Caco-2 (cell line): ENCODE measurements at regions not wholly inside any gene's neighbourhood (a gene's known extent, or its start where the extent isn't known, plus 50 kb on each side); places are given as distances from the start of the nearest gene placed in this dataset.

Experiments
- BruUV-seq: library from RNA; stranded (reverse); fragments of 400-500 nt; replicated peaks from 2 replicates; lab custom pipeline; 2021; lab: Mats Ljungman, UMichigan
- CTCF ChIA-PET: fragments of 300-600 bp; sonication (Branson Sonifier 250); formaldehyde crosslinking; loops from one replicate; lab custom pipeline; 2022; ENCODE audit warnings: antibody characterized with exemption; lab: Charles Lee
- POLR2A ChIA-PET: fragments of 300-600 bp; sonication (Branson Sonifier 250); formaldehyde crosslinking; loops from one replicate; lab custom pipeline; 2022; ENCODE audit warnings: antibody characterized with exemption; lab: Charles Lee
- DNase-seq, 2 experiments: peaks; one replicate each; pipeline versions ENCODE4 v3.0.0 to v3.0.0-alpha.2; 2020 to 2022
- H3K27me3 ChIP-seq: replicated peaks from 2 replicates; pipeline ENCODE4 v1.6.0; 2011; ENCODE audit warnings: low read length; ENCODE audit not compliant: control insufficient read depth, insufficient read depth
- H3K36me3 ChIP-seq: 2 replicates; pipeline ENCODE4 v1.5.1; 2011; ENCODE audit warnings: low read length; ENCODE audit not compliant: control insufficient read depth, insufficient read depth
- H3K4me1 ChIP-seq: fragments of 250-450 bp; sonication (Bioruptor Pico); 2 replicates; pipeline ENCODE4 v1.5.1; 2020; ENCODE audit warnings: mild to moderate bottlenecking
- H3K4me3 ChIP-seq: 2 replicates; pipeline ENCODE4 v1.5.1; 2011; ENCODE audit warnings: low read depth, mild to moderate bottlenecking, control low read depth, low read length
- H3K9me3 ChIP-seq: fragments of 250-450 bp; sonication (Bioruptor Pico); 2 replicates; pipeline ENCODE4 v1.5.1; 2020; ENCODE audit warnings: mild to moderate bottlenecking, moderate library complexity
- H3K27ac Mint-ChIP-seq: one replicate; pipeline ENCODE4 v1.8.0; 2022; ENCODE audit warnings: mixed read lengths; ENCODE audit not compliant: unreplicated experiment
- H3K27me3 Mint-ChIP-seq: one replicate; pipeline ENCODE4 v1.8.0; 2022; ENCODE audit warnings: mixed read lengths; ENCODE audit not compliant: insufficient read depth, unreplicated experiment
- H3K36me3 Mint-ChIP-seq: one replicate; pipeline ENCODE4 v1.8.0; 2022; ENCODE audit warnings: mild to moderate bottlenecking, mixed read lengths; ENCODE audit not compliant: insufficient read depth, unreplicated experiment
- H3K4me1 Mint-ChIP-seq: one replicate; pipeline ENCODE4 v1.8.0; 2022; ENCODE audit warnings: low read depth, mixed read lengths; ENCODE audit not compliant: unreplicated experiment
- H3K4me3 Mint-ChIP-seq: one replicate; pipeline ENCODE4 v1.8.0; 2022; ENCODE audit warnings: mild to moderate bottlenecking, moderate library complexity, mixed read lengths; ENCODE audit not compliant: unreplicated experiment
- H3K9me3 Mint-ChIP-seq: one replicate; pipeline ENCODE4 v1.8.0; 2022; ENCODE audit warnings: mixed read lengths; ENCODE audit not compliant: unreplicated experiment
- CTCF ChIP-seq, 2 experiments: fragments of 200-600 bp in 1 of 2; IDR thresholded peaks; 1 replicate in 1 of 2; 2 replicates in 1 of 2; pipeline versions ENCODE4 v1.5.1 to v1.8.0; 2011 to 2022; ENCODE audit warnings: antibody characterized with exemption in 1 of 2, control low read depth in 1 of 2, inconsistent platforms in 1 of 2, low read depth in 1 of 2, low read length in 1 of 2, mild to moderate bottlenecking in 1 of 2, moderate library complexity in 1 of 2; ENCODE audit not compliant: insufficient read depth in 1 of 2, severe bottlenecking in 1 of 2, unreplicated experiment in 1 of 2
- intact Hi-C: fragments of 100-400 bp; cut with micrococcal nuclease; formaldehyde crosslinking; loops from one replicate; pipeline ENCODE4 v1.10.0; 2022; ENCODE audit not compliant: unreplicated experiment

- Mint-ChIP-seq H3K27ac (no peak overlapping the region), H3K4me1 (no peaks in the 10 kb centered on the region), H3K9me3 (peaks cover 16% of the 10 kb centered on the region), H3K27me3 (peaks cover 8% of the 10 kb centered on the region), H3K36me3 (no peaks in the 10 kb centered on the region), H3K4me3 (no peak overlapping the region)
- no peak overlapping the region for H3K4me3 ChIP-seq
- intact Hi-C loops = no loop called here
- no peaks in the 10 kb centered on the region for H3K36me3 ChIP-seq
- POLR2A ChIA-PET = no interaction called here
- H3K9me3 ChIP-seq = no peaks in the 10 kb centered on the region
- CTCF ChIA-PET = no interaction called here
- BruUV-seq = no TSS peak
- no peaks in the 10 kb centered on the region for H3K4me1 ChIP-seq
- no peak for DNase-seq
- no peak for TF ChIP-seq CTCF (IDR thresholded peaks at IDR 0.05; ENCODE audit: insufficient read depth in 1 of 2, low read depth in 1 of 2, low read length in 1 of 2, severe bottlenecking in 1 of 2, unreplicated experiment in 1 of 2)
- no peaks in the 10 kb centered on the region for H3K27me3 ChIP-seq
Measured at GRCh38 chr14:101192661-101193000, 289.1 kb upstream of the RTL1 start.

GRCh38 chr14:101193106-101193844, 289.8 kb upstream of the RTL1 start:
- Mint-ChIP-seq H3K27ac (no peak overlapping the region), H3K4me1 (no peaks in the 10 kb centered on the region), H3K9me3 (peaks cover 16% of the 10 kb centered on the region), H3K4me3 (no peak overlapping the region), H3K36me3 (no peaks in the 10 kb centered on the region), H3K27me3 (peaks cover 8% of the 10 kb centered on the region)
- TF ChIP-seq CTCF (IDR thresholded peaks at IDR 0.05; ENCODE audit: insufficient read depth in 1 of 2, low read depth in 1 of 2, low read length in 1 of 2, severe bottlenecking in 1 of 2, unreplicated experiment in 1 of 2) = no peak
- Histone ChIP-seq H3K27me3 (no peaks in the 10 kb centered on the region), H3K36me3 (no peaks in the 10 kb centered on the region), H3K9me3 (no peaks in the 10 kb centered on the region), H3K4me3 (no peak overlapping the region), H3K4me1 (no peaks in the 10 kb centered on the region)
- CTCF ChIA-PET = no interaction called here
- no TSS peak for BruUV-seq
- POLR2A ChIA-PET = no interaction called here
- no peak for DNase-seq
- intact Hi-C loops = no loop called here

GRCh38 chr14:101193845-101194372, 290.4 kb upstream of the RTL1 start:
- Mint-ChIP-seq H3K27me3 (peaks cover 8% of the 10 kb centered on the region), H3K4me3 (no peak overlapping the region), H3K9me3 (peaks cover 16% of the 10 kb centered on the region), H3K36me3 (no peaks in the 10 kb centered on the region), H3K27ac (no peak overlapping the region), H3K4me1 (no peaks in the 10 kb centered on the region)
- ChIA-PET POLR2A (no interaction called here), CTCF (no interaction called here)
- Histone ChIP-seq H3K9me3 (no peaks in the 10 kb centered on the region), H3K4me1 (no peaks in the 10 kb centered on the region), H3K4me3 (no peak overlapping the region), H3K27me3 (no peaks in the 10 kb centered on the region), H3K36me3 (no peaks in the 10 kb centered on the region)
- no peak for TF ChIP-seq CTCF (IDR thresholded peaks at IDR 0.05; ENCODE audit: insufficient read depth in 1 of 2, low read depth in 1 of 2, low read length in 1 of 2, severe bottlenecking in 1 of 2, unreplicated experiment in 1 of 2)
- intact Hi-C loops = no loop called here
- BruUV-seq = no TSS peak
- DNase-seq = no peak
